Fibroblast of lung (primary cell): ENCODE measurements at regions not wholly inside any gene's neighbourhood (a gene's known extent, or its start where the extent isn't known, plus 50 kb on each side); places are given as distances from the start of the nearest gene placed in this dataset.

Experiments used
- DNase-seq, 2 donors: peaks; one replicate each; pipeline versions ENCODE4 v3.0.0 to v3.0.0-alpha.2; 2010; ENCODE audit warnings: low read depth in 2 of 2
- H2AFZ ChIP-seq: 2 replicates; pipeline ENCODE4 v1.5.1; 2012; ENCODE audit warnings: low read length, control low read depth, inconsistent platforms
- H3K27ac ChIP-seq: 2 replicates; pipeline ENCODE4 v1.5.1; 2011; ENCODE audit warnings: low read length, control low read depth; ENCODE audit not compliant: insufficient read depth
- H3K27me3 ChIP-seq: 2 replicates; pipeline ENCODE4 v1.5.1; 2011; ENCODE audit warnings: mild to moderate bottlenecking, low read length; ENCODE audit not compliant: control insufficient read depth, insufficient read depth
- H3K36me3 ChIP-seq: 2 replicates; pipeline ENCODE4 v1.5.1; 2011; ENCODE audit warnings: low read length; ENCODE audit not compliant: control insufficient read depth, insufficient read depth
- H3K4me1 ChIP-seq: 2 replicates; pipeline ENCODE4 v1.5.1; 2011; ENCODE audit warnings: low read length; ENCODE audit not compliant: control insufficient read depth, insufficient read depth; ENCODE audit errors: extremely low read depth
- H3K4me2 ChIP-seq: 2 replicates; pipeline ENCODE4 v1.5.1; 2011; ENCODE audit warnings: low read length, control low read depth; ENCODE audit not compliant: insufficient read depth; ENCODE audit errors: extremely low read depth
- H3K4me3 ChIP-seq, 4 experiments: fragments of 200-600 bp in 1 of 4; sonication (generic) in 1 of 4; replicated peaks in 1 of 4; 2 replicates each; pipeline ENCODE4 v1.5.1; 2011 to 2016; ENCODE audit warnings: low read length in 4 of 4, low read depth in 3 of 4, mild to moderate bottlenecking in 3 of 4, control low read depth in 2 of 4, inconsistent platforms in 1 of 4, mixed read lengths in 1 of 4; ENCODE audit not compliant: insufficient read depth in 1 of 4; ENCODE audit errors: control extremely low read depth in 1 of 4
- H3K79me2 ChIP-seq: 2 replicates; pipeline ENCODE4 v1.5.1; 2012; ENCODE audit warnings: mild to moderate bottlenecking, low read length, inconsistent platforms; ENCODE audit not compliant: control insufficient read depth, insufficient read depth
- H3K9ac ChIP-seq: 2 replicates; pipeline ENCODE4 v1.5.1; 2011; ENCODE audit warnings: mild to moderate bottlenecking, low read length, control low read depth; ENCODE audit not compliant: insufficient read depth
- H3K9me3 ChIP-seq: 2 replicates; pipeline ENCODE4 v1.5.1; 2012; ENCODE audit warnings: low read depth, low read length; ENCODE audit not compliant: control insufficient read depth, insufficient read depth
- H4K20me1 ChIP-seq: 2 replicates; pipeline ENCODE4 v1.5.1; 2011; ENCODE audit warnings: low read length; ENCODE audit not compliant: control insufficient read depth, insufficient read depth; ENCODE audit errors: extremely low read depth
- CTCF ChIP-seq, 2 donors: IDR thresholded peaks in 1 of 2; conservative IDR thresholded peaks in 1 of 2; 1 replicate in 1 of 2; 2 replicates in 1 of 2; pipeline ENCODE4 v1.5.1; 2011 to 2012; ENCODE audit warnings: low read length in 2 of 2, control low read depth in 1 of 2, inconsistent platforms in 1 of 2, low read depth in 1 of 2, mild to moderate bottlenecking in 1 of 2
- EZH2 ChIP-seq: IDR thresholded peaks from 2 replicates; pipeline ENCODE4 v1.5.1; 2012; ENCODE audit warnings: low read length, control low read depth, mild to moderate bottlenecking; ENCODE audit errors: missing control alignments

- Histone ChIP-seq H3K27ac (no peak overlapping the region), H3K4me1 (no peaks in the 10 kb centered on the region), H3K4me3 (no peak overlapping the region), H3K9ac (no peak overlapping the region), H3K79me2 (no peaks in the 10 kb centered on the region), H2AFZ (no peak overlapping the region), H3K36me3 (no peaks in the 10 kb centered on the region), H3K27me3 (no peaks in the 10 kb centered on the region), H3K4me2 (no peak overlapping the region), H3K9me3 (no peaks in the 10 kb centered on the region), H4K20me1 (no peaks in the 10 kb centered on the region)
- no peak for DNase-seq
- TF ChIP-seq EZH2 (no peak), CTCF (conservative IDR thresholded peaks at IDR 0.05 in 1 of 2, IDR thresholded peaks at IDR 0.05 in 1 of 2; ENCODE audit: low read depth in 1 of 2, low read length in 2 of 2) (no peak)
These were observed 103.0 kb downstream of the DLL1 start for GRCh38 chr6:170187669-170188566.

- Histone ChIP-seq H3K9ac (no peak overlapping the region), H3K79me2 (no peaks in the 10 kb centered on the region), H3K27me3 (no peaks in the 10 kb centered on the region), H3K9me3 (no peaks in the 10 kb centered on the region), H3K27ac (no peak overlapping the region), H3K4me1 (no peaks in the 10 kb centered on the region), H3K4me2 (no peak overlapping the region), H3K36me3 (no peaks in the 10 kb centered on the region), H3K4me3 (no peak overlapping the region), H2AFZ (no peak overlapping the region), H4K20me1 (no peaks in the 10 kb centered on the region)
- no peak for TF ChIP-seq CTCF (conservative IDR thresholded peaks at IDR 0.05 in 1 of 2, IDR thresholded peaks at IDR 0.05 in 1 of 2; ENCODE audit: low read depth in 1 of 2, low read length in 2 of 2)
- no peak for DNase-seq
These were observed 103.8 kb downstream of the DLL1 start for GRCh38 chr6:170186941-170187668.

GRCh38 chr6:170186006-170186935, 104.6 kb downstream of the DLL1 start:
- Histone ChIP-seq H4K20me1 (no peaks in the 10 kb centered on the region), H3K9me3 (no peaks in the 10 kb centered on the region)
- no peak for TF ChIP-seq CTCF (conservative IDR thresholded peaks at IDR 0.05 in 1 of 2, IDR thresholded peaks at IDR 0.05 in 1 of 2; ENCODE audit: low read depth in 1 of 2, low read length in 2 of 2)
- no peak for TF ChIP-seq EZH2

More at GRCh38 chr6:170186006-170186935, 104.6 kb downstream of the DLL1 start:
- Histone ChIP-seq H3K79me2 (no peaks in the 10 kb centered on the region), H3K4me2 (no peak overlapping the region), H3K4me3 (no peak overlapping the region), H3K27me3 (no peaks in the 10 kb centered on the region), H2AFZ (no peak overlapping the region), H3K9ac (no peak overlapping the region), H3K4me1 (no peaks in the 10 kb centered on the region), H3K36me3 (no peaks in the 10 kb centered on the region), H3K27ac (no peak overlapping the region)
- no peak for DNase-seq
